ENCODE measurements at regions not wholly inside any gene's neighbourhood (a gene's known extent, or its start where the extent isn't known, plus 50 kb on each side); places are given as distances from the start of the nearest gene placed in this dataset.

- H3K4me1 ChIP-seq (replicated peaks in 1 of 2; ENCODE audit: control insufficient read depth in 2 of 2, insufficient read depth in 2 of 2, low read length in 2 of 2): no peaks in the 10 kb centered on the region
- no peaks in the 10 kb centered on the region for H3K9me1 ChIP-seq (ENCODE audit: control insufficient read depth, insufficient read depth, low read length)
- WGBS (ENCODE audit: insufficient coverage, low coverage, missing lambda C conversion rate): 0% methylated on average over 2 of the region's 2 CpGs
- no peak overlapping the region for H3K4me2 ChIP-seq (ENCODE audit: insufficient read depth, low read length)
- POLR2A ChIA-PET: no interaction called here
- no peak for ATAC-seq
- no peaks in the 10 kb centered on the region for H3K79me2 ChIP-seq (ENCODE audit: control insufficient read depth, insufficient read depth, low read length)
- no TSS peak for BruUV-seq (replicated peaks)
- CTCF ChIA-PET (ENCODE audit: low intra/inter-chr PET ratio): no interaction called here
- H2AFZ ChIP-seq (ENCODE audit: low read depth, low read length): no peak overlapping the region
- no peak overlapping the region for H3K4me3 ChIP-seq
- H3K36me3 ChIP-seq (ENCODE audit: control insufficient read depth, insufficient read depth, low read length): no peaks in the 10 kb centered on the region
- in situ Hi-C loops (cut with MboI) (no loop called here), intact Hi-C loops (cut with micrococcal nuclease) (no loop called here)
- no peaks in the 10 kb centered on the region for H4K20me1 ChIP-seq (replicated peaks; ENCODE audit: control insufficient read depth, insufficient read depth, low read length)
- no peaks in the 10 kb centered on the region for H3K27me3 ChIP-seq (ENCODE audit: control insufficient read depth in 2 of 2, insufficient read depth in 2 of 2, low read length in 2 of 2)
- DNase-seq (ENCODE audit: extremely low read depth in 1 of 4, low spot score in 3 of 4): no peak
- TF ChIP-seq ZNF561 (CRISPR knock-in tag; conservative IDR thresholded peaks at IDR 0.05) (no peak), HMBOX1 (IDR thresholded peaks at IDR 0.05) (no peak), KLF6 (CRISPR knock-in tag; IDR thresholded peaks at IDR 0.05; ENCODE audit: borderline replicate concordance) (no peak), PHB2 (IDR thresholded peaks at IDR 0.05; ENCODE audit: low read depth) (no peak), NFRKB (IDR thresholded peaks at IDR 0.05; ENCODE audit: low read depth) (no peak), PTTG1 (tag; IDR thresholded peaks at IDR 0.05; ENCODE audit: low read depth) (no peak), NR2C2 (CRISPR knock-in tag; IDR thresholded peaks at IDR 0.05) (no peak), NR2C2 (tag; IDR thresholded peaks at IDR 0.05) (no peak), MCM3 (IDR thresholded peaks at IDR 0.05) (no peak), ZNF507 (tag; conservative IDR thresholded peaks at IDR 0.05) (no peak), ZC3H11A (IDR thresholded peaks at IDR 0.05; ENCODE audit: low read depth, low read length) (no peak), RBM22 (IDR thresholded peaks at IDR 0.05; ENCODE audit: low read depth, low read length, poor library complexity, severe bottlenecking) (no peak), MCM5 (IDR thresholded peaks at IDR 0.05; ENCODE audit: low read depth) (no peak), KAT7 (CRISPR knock-in tag; IDR thresholded peaks at IDR 0.05; ENCODE audit: borderline replicate concordance) (no peak)
- H3K27ac ChIP-seq (ENCODE audit: extremely low read depth, low read depth, low read length): no peak overlapping the region
- no peak for FAIRE-seq
- H3K9me3 ChIP-seq (replicated peaks; ENCODE audit: control insufficient read depth, insufficient read depth, low read depth, low read length): no peaks in the 10 kb centered on the region
- no peak overlapping the region for H3K9ac ChIP-seq (ENCODE audit: insufficient read depth in 1 of 2, low read depth in 2 of 2, low read length in 2 of 2)
Observed at GRCh38 chr12:77488041-77488620, 342.6 kb upstream of the NAV3 start.
